ENCODE measurements at regions not wholly inside any gene's neighbourhood (a gene's known extent, or its start where the extent isn't known, plus 50 kb on each side); places are given as distances from the start of the nearest gene placed in this dataset.

- TF ChIP-seq, protein P1, sequence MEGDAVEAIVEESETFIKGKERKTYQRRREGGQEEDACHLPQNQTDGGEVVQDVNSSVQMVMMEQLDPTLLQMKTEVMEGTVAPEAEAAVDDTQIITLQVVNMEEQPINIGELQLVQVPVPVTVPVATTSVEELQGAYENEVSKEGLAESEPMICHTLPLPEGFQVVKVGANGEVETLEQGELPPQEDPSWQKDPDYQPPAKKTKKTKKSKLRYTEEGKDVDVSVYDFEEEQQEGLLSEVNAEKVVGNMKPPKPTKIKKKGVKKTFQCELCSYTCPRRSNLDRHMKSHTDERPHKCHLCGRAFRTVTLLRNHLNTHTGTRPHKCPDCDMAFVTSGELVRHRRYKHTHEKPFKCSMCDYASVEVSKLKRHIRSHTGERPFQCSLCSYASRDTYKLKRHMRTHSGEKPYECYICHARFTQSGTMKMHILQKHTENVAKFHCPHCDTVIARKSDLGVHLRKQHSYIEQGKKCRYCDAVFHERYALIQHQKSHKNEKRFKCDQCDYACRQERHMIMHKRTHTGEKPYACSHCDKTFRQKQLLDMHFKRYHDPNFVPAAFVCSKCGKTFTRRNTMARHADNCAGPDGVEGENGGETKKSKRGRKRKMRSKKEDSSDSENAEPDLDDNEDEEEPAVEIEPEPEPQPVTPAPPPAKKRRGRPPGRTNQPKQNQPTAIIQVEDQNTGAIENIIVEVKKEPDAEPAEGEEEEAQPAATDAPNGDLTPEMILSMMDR (IDR thresholded peaks at IDR 0.05; ENCODE audit: low read depth, low read length): no peak
- DNase-seq (ENCODE audit: extremely low read depth, low read depth): no peak
These were observed 108.1 kb upstream of the LSAMP start for GRCh38 chr3:116553355-116553754.

DNA sequence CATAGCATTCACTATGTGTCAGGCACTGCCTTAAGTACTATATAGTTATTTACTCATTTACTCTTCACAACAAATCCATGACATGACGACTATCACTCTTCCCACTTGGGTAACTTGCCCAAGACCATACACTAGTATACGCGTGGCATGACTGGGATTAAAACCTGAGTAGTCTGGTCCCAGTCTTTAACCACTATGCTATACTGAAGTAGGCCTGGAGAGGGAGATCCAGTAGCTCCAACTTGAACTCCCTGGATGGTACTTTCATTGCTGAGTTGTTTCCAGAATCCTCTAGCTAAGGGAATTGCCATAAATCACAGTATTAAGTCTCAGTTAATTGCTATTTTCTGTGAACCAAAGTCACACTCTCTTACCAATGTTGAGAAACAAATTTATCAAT, 116.2 kb upstream of the LSAMP start:
- no peak for DNase-seq (ENCODE audit: extremely low read depth, low read depth)
- TF ChIP-seq, protein P1 (IDR thresholded peaks at IDR 0.05; ENCODE audit: low read depth, low read length): no peak

DNA sequence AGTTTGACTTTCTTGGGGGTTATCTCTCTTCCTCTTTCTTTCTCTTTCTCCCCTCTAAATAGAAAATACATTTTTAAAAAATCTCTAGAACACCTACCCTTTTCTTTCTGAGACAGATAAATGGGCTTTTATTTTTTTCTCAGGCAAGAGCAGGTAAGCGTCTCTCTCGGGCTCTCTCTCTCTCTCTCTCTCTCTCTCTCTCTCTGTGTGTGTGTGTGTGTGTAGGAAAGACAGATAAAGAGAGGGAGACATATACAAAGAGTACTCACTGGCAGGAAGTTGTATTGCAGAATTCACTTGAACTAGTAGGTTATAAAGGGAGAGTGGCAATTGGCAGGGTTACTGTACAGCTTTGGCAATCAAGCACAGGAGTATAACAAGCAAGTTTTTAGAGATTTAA, 118.1 kb upstream of the LSAMP start:
- TF ChIP-seq, protein P1 (IDR thresholded peaks at IDR 0.05; ENCODE audit: low read depth, low read length): no peak

DNA sequence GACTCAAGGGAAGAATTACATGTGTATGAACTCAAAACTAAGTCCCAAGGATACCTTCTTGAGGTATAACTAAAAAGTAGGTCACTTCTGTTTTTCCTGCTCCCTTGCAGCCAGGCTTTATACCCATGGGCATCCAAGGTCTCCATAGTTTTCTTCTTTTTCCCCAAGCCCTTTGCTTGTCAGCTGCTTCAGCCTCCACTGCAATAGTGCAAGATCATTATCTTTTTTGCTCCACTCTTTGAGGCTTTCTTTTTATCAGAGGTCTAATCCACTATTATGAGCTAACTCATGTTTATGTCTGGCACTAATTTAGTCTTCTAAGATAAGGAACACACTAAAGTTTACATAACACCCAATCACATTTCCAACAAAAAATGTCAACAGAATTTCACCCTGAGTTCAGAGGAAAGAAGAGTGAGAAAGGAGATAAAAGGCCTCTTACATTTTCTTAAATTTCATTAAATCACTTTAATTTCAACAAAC, 121.2 kb upstream of the LSAMP start:
- TF ChIP-seq, protein P1 (IDR thresholded peaks at IDR 0.05; ENCODE audit: low read depth, low read length): no peak
- no peak for DNase-seq (ENCODE audit: extremely low read depth, low read depth)

More for the DNA sequence above, 118.1 kb upstream of the LSAMP start:
- DNase-seq (ENCODE audit: extremely low read depth, low read depth): no peak

DNA sequence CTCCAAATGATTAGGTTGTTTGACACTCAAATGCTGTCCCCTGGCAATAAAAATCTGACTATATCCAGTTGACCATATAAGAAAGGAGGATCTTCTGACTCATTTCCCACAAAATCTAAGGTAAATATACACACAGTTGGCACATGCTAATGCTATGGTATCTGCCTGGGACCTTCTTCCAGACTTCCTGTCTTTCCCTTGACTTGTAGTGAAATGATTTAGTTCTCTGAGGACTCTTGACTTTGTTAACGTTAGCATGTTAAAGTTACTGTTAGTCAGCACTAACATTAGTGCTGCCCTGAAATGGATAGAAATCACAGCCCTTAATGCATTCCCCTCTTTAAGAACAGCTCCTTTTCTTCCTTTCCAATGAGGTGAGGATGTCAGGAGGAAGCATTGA, 124.3 kb upstream of the LSAMP start:
- TF ChIP-seq, protein P1 (IDR thresholded peaks at IDR 0.05; ENCODE audit: low read depth, low read length): no peak
- no peak for DNase-seq (ENCODE audit: extremely low read depth, low read depth)

DNA sequence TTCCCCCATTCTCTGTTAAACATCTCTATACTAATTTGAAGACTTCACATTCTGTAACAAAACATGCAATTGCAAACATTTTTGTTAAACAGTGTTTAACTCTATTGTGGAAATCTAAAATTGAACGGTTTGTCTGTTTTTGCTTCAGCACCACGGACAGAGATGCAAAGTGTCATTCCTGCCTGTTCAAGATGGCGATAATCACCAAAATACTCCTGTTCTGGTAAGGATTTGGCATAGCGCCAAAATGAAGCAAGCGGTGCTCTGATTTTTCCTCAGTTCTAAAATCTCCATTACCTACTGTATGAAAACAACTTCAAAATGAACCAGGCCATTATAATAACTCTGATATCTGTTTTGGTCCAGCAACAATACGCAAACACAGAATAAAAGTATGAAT, 129.7 kb upstream of the TUSC7 start:
- no peak for DNase-seq (ENCODE audit: extremely low read depth, low read depth)

GRCh38 chr3:116586285-116586944, 123.2 kb upstream of the TUSC7 start:
- TF ChIP-seq, protein P1 (IDR thresholded peaks at IDR 0.05; ENCODE audit: low read depth, low read length): no peak

More for the DNA sequence above, 129.7 kb upstream of the TUSC7 start:
- TF ChIP-seq, protein P1 (IDR thresholded peaks at IDR 0.05; ENCODE audit: low read depth, low read length): no peak

More at GRCh38 chr3:116586285-116586944, 123.2 kb upstream of the TUSC7 start:
- no peak for DNase-seq (ENCODE audit: extremely low read depth, low read depth)
